Neuronal stem cell (in vitro differentiated cells): ENCODE measurements at regions not wholly inside any gene's neighbourhood (a gene's known extent, or its start where the extent isn't known, plus 50 kb on each side); places are given as distances from the start of the nearest gene placed in this dataset.

Source experiments
- DNase-seq: peaks from one replicate; pipeline ENCODE4 v3.0.0-alpha.2; 2013; ENCODE audit warnings: low spot score
- H2AFZ ChIP-seq: one replicate; pipeline ENCODE4 v1.6.1; 2013; ENCODE audit warnings: mild to moderate bottlenecking, low read length, inconsistent platforms
- H2AK5ac ChIP-seq: 2 replicates; pipeline ENCODE4 v1.6.1; 2013; ENCODE audit warnings: low read depth, mild to moderate bottlenecking, inconsistent platforms, low read length, moderate library complexity, mixed read lengths
- H2BK120ac ChIP-seq: 2 replicates; pipeline ENCODE4 v1.6.1; 2013; ENCODE audit warnings: low read depth, mild to moderate bottlenecking, inconsistent platforms, low read length, moderate library complexity, mixed read lengths
- H2BK12ac ChIP-seq: one replicate; pipeline ENCODE4 v1.6.1; 2013; ENCODE audit warnings: low read length, inconsistent platforms
- H2BK15ac ChIP-seq: 2 replicates; pipeline ENCODE4 v1.6.1; 2013; ENCODE audit warnings: mild to moderate bottlenecking, low read length, inconsistent platforms, mixed read lengths
- H2BK5ac ChIP-seq: one replicate; pipeline ENCODE4 v1.6.1; 2013; ENCODE audit warnings: inconsistent platforms, mild to moderate bottlenecking, low read length, moderate library complexity
- H3K14ac ChIP-seq: one replicate; pipeline ENCODE4 v1.6.1; 2013; ENCODE audit warnings: low read length, inconsistent platforms
- H3K18ac ChIP-seq: 2 replicates; pipeline ENCODE4 v1.6.1; 2013; ENCODE audit warnings: low read length, inconsistent platforms
- H3K23ac ChIP-seq: 2 replicates; pipeline ENCODE4 v1.6.1; 2013; ENCODE audit warnings: low read depth, mild to moderate bottlenecking, mixed read lengths, low read length, inconsistent platforms; ENCODE audit not compliant: poor library complexity
- H3K27ac ChIP-seq: replicated peaks from 3 replicates; pipeline ENCODE4 v1.5.1; 2013; ENCODE audit warnings: low read length, inconsistent platforms
- H3K27me3 ChIP-seq, 3 experiments: 2 replicates each; pipeline ENCODE4 v1.6.1; 2013; ENCODE audit warnings: low read length in 3 of 3, mild to moderate bottlenecking in 2 of 3, inconsistent platforms in 1 of 3, low read depth in 1 of 3, mixed read lengths in 1 of 3, moderate library complexity in 1 of 3; ENCODE audit not compliant: control insufficient read depth in 3 of 3, insufficient read depth in 3 of 3
- H3K36me3 ChIP-seq, 2 donors: replicated peaks in 1 of 2; 2 replicates each; pipeline ENCODE4 v1.6.1; 2013; ENCODE audit warnings: low read length in 2 of 2; ENCODE audit not compliant: control insufficient read depth in 2 of 2, insufficient read depth in 2 of 2
- H3K4ac ChIP-seq: 2 replicates; pipeline ENCODE4 v1.6.1; 2013; ENCODE audit warnings: inconsistent platforms, mild to moderate bottlenecking, low read length, moderate library complexity
- H3K4me1 ChIP-seq, 2 donors: 1 replicate in 1 of 2; 2 replicates in 1 of 2; pipeline ENCODE4 v1.6.1; 2013; ENCODE audit warnings: low read length in 2 of 2, low read depth in 1 of 2; ENCODE audit not compliant: control insufficient read depth in 2 of 2, insufficient read depth in 1 of 2
- H3K4me2 ChIP-seq: one replicate; pipeline ENCODE4 v1.6.1; 2013; ENCODE audit warnings: mild to moderate bottlenecking, low read length, inconsistent platforms; ENCODE audit not compliant: insufficient read depth, poor library complexity, severe bottlenecking
- H3K4me3 ChIP-seq, 2 donors: 2 replicates each; pipeline ENCODE4 v1.5.1; 2013; ENCODE audit warnings: low read length in 2 of 2, mild to moderate bottlenecking in 2 of 2, inconsistent platforms in 1 of 2, moderate library complexity in 1 of 2
- H3K79me1 ChIP-seq: one replicate; pipeline ENCODE4 v1.6.1; 2013; ENCODE audit warnings: low read depth, mild to moderate bottlenecking, inconsistent platforms, low read length, moderate library complexity
- H3K9ac ChIP-seq: one replicate; pipeline ENCODE4 v1.6.1; 2013; ENCODE audit warnings: mild to moderate bottlenecking, low read depth, low read length, inconsistent platforms; ENCODE audit not compliant: poor library complexity
- H3K9me3 ChIP-seq, 2 donors: replicated peaks in 1 of 2; 2 replicates each; pipeline versions ENCODE3 to v1.6.1; 2013; ENCODE audit warnings: low read length in 2 of 2, mild to moderate bottlenecking in 2 of 2, inconsistent platforms in 1 of 2, low read depth in 1 of 2, mixed read lengths in 1 of 2, moderate library complexity in 1 of 2; ENCODE audit not compliant: control insufficient read depth in 2 of 2, insufficient read depth in 1 of 2
- H4K8ac ChIP-seq: one replicate; pipeline ENCODE4 v1.6.1; 2013; ENCODE audit warnings: low read depth, mild to moderate bottlenecking, inconsistent platforms, low read length, moderate library complexity
- H4K91ac ChIP-seq: one replicate; pipeline ENCODE4 v1.6.1; 2013; ENCODE audit warnings: low read length, low read depth, mild to moderate bottlenecking, inconsistent platforms; ENCODE audit not compliant: poor library complexity
- WGBS, 2 donors: extraction: QIAGEN DNeasy Blood & Tissue Kit; methylation state at CpG; one replicate each; pipeline ENCODE4 v1.1.7; 2013; ENCODE audit warnings: missing lambda C conversion rate in 2 of 2, mixed read lengths in 1 of 2; ENCODE audit not compliant: insufficient read length in 2 of 2, insufficient replicate concordance in 1 of 2; ENCODE audit errors: extremely low coverage in 2 of 2; 5-methylcytosine and 5-hydroxymethylcytosine counted together

DNA sequence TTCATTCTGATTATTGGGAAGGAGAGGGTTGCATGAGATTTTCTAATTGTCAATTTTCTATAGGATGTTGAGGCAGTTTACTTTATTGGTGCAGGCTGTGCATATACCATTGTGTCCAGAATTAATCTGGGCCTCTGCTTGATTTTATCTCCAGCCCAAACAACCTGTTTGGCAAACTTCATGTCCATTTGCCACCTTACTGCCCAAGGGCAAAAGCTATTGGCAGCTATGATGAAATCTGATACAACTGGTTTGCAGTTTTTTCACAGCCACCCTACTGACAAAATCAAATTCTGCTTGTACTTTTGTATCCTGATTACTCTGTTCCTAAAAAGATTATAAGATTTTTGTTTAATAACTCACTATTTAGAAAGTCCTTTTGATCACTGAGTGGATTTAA lies 789.2 kb upstream of the FBXO33 start:
- no peak overlapping the region for H2BK120ac ChIP-seq
- H4K8ac ChIP-seq = no peak overlapping the region
- no peak overlapping the region for H3K14ac ChIP-seq
- H2AFZ ChIP-seq = no peak overlapping the region
- no peak overlapping the region for H3K27ac ChIP-seq
- H3K4ac ChIP-seq = no peak overlapping the region
- no peaks in the 10 kb centered on the region for H3K79me1 ChIP-seq
- no peaks in the 10 kb centered on the region for H3K9me3 ChIP-seq
- H3K4me2 ChIP-seq = no peak overlapping the region
- no peak overlapping the region for H3K9ac ChIP-seq
- no peak overlapping the region for H2BK15ac ChIP-seq
- no peak overlapping the region for H3K4me3 ChIP-seq
- H3K18ac ChIP-seq = no peak overlapping the region
- H3K23ac ChIP-seq = no peak overlapping the region
- DNase-seq = no peak
- H2AK5ac ChIP-seq = no peak overlapping the region
- no peaks in the 10 kb centered on the region for H3K27me3 ChIP-seq
- no peak overlapping the region for H4K91ac ChIP-seq
- H2BK12ac ChIP-seq = no peak overlapping the region
- no peak overlapping the region for H2BK5ac ChIP-seq
- no peaks in the 10 kb centered on the region for H3K4me1 ChIP-seq
- H3K36me3 ChIP-seq = no peaks in the 10 kb centered on the region

DNA sequence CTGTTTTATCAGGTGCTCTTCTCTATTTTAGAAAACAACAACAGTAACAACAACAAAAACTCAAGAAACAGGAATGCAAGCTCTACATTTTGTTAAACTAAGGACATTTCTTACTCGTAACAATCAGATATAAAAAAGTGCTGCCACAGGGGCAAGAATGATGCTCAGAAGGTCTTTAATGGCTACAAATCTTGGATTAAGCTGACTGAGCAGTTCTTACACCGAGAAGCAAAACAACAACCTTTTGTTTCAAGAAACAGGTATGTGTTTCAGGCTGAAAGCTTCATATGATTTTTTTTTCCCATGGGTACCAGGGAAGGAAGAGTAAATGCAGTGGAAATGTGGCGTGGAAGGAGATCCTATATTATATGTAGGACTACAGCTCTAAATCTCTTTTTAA lies 786.8 kb upstream of the FBXO33 start:
- Histone ChIP-seq H3K18ac (no peak overlapping the region), H3K79me1 (no peaks in the 10 kb centered on the region), H2BK5ac (no peak overlapping the region), H2AFZ (no peak overlapping the region), H3K4me2 (no peak overlapping the region), H3K27me3 (no peaks in the 10 kb centered on the region), H3K4ac (no peak overlapping the region), H3K36me3 (no peaks in the 10 kb centered on the region), H2BK12ac (no peak overlapping the region), H3K23ac (no peak overlapping the region), H3K9ac (no peak overlapping the region), H3K4me1 (no peaks in the 10 kb centered on the region), H3K14ac (no peak overlapping the region), H2BK15ac (no peak overlapping the region), H3K9me3 (no peaks in the 10 kb centered on the region), H4K91ac (no peak overlapping the region), H4K8ac (no peak overlapping the region), H3K4me3 (no peak overlapping the region), H2AK5ac (no peak overlapping the region), H2BK120ac (no peak overlapping the region), H3K27ac (no peak overlapping the region)
- DNase-seq = no peak
- no CpG with 5 or more reads among the region's 3 CpGs for WGBS, 2 donors

DNA sequence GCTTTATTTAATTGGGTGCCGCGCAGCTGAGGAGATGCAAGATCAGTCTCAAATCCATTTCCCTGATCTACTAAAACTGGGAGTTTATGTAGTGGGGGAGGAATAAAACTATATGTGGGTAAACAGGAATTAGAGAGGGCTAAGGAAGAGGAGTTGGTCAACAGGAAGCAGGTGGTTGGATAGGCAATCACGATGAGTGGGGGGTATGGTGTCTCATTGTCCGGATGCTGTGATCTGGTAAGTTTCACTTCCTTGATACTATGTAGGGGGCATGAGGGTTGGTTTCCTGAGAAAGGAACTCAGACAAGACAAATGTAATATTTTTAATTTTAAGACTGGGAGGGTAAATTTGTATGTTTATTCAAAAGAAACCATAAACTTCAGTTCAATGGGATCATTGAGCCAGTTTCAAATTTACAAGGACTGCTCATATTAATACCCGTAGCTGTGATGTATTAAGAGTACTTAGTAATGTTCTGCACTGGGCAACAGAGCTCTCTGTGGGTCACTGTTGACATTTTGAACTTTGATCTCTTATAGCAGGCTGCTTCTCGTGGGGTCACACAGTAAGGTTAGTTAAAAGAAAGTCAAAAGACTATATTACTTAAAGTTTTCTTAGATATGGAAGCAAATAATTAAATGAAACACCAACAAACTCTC lies 786.2 kb upstream of the FBXO33 start:
- Histone ChIP-seq H4K8ac (no peak overlapping the region), H3K27me3 (no peaks in the 10 kb centered on the region), H3K9ac (no peak overlapping the region), H3K9me3 (no peaks in the 10 kb centered on the region), H3K23ac (no peak overlapping the region), H2AK5ac (no peak overlapping the region), H3K27ac (no peak overlapping the region), H2AFZ (no peak overlapping the region), H3K79me1 (no peaks in the 10 kb centered on the region), H3K18ac (no peak overlapping the region), H3K4me3 (no peak overlapping the region), H3K36me3 (no peaks in the 10 kb centered on the region), H2BK120ac (no peak overlapping the region), H2BK15ac (no peak overlapping the region), H4K91ac (no peak overlapping the region), H2BK5ac (no peak overlapping the region), H3K14ac (no peak overlapping the region), H3K4ac (no peak overlapping the region), H2BK12ac (no peak overlapping the region), H3K4me1 (no peaks in the 10 kb centered on the region), H3K4me2 (no peak overlapping the region)
- DNase-seq = no peak
- WGBS, 2 donors = no CpG with 5 or more reads among the region's 6 CpGs

DNA sequence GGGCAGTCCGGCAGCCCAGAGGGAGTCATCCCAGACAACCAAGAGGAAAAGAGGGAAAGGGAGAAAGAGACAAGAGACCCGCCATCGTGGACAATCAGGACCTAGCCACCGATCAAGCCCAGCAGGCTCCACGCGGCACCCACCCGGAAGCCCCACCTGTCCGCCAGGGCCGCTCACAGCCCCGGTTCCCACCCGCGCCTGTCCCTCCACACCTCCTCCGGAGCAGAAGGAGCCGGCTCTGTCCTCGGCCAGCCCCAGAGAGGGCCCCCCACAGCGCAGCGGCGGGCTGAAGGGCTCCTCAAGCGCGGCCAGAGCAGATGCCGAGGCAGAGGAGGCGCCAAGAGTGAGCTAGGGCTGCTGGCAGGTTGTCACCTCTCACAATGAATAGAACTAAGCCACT lies 784.7 kb upstream of the FBXO33 start:
- H3K23ac ChIP-seq = no peak overlapping the region
- H4K91ac ChIP-seq = no peak overlapping the region
- no peak overlapping the region for H3K27ac ChIP-seq
- H3K9me3 ChIP-seq = no peaks in the 10 kb centered on the region
- no CpG with 5 or more reads among the region's 22 CpGs for WGBS, 2 donors
- no peaks in the 10 kb centered on the region for H3K4me1 ChIP-seq
- H3K4ac ChIP-seq = no peak overlapping the region
- no peak overlapping the region for H2BK12ac ChIP-seq
- H2BK5ac ChIP-seq = peak overlapping the region; percentile 22
- H2BK15ac ChIP-seq = no peak overlapping the region
- no peak overlapping the region for H3K4me2 ChIP-seq
- no peaks in the 10 kb centered on the region for H3K79me1 ChIP-seq
- no peak overlapping the region for H3K9ac ChIP-seq
- H2BK120ac ChIP-seq = no peak overlapping the region
- DNase-seq = no peak
- no peak overlapping the region for H2AFZ ChIP-seq
- no peak overlapping the region for H2AK5ac ChIP-seq
- no peak overlapping the region for H4K8ac ChIP-seq
- no peaks in the 10 kb centered on the region for H3K36me3 ChIP-seq
- H3K27me3 ChIP-seq = no peaks in the 10 kb centered on the region
- no peak overlapping the region for H3K18ac ChIP-seq
- H3K14ac ChIP-seq = peak overlapping the region; percentile 82
- H3K4me3 ChIP-seq = no peak overlapping the region
